HG02981 (cell line): ENCODE measurements at regions not wholly inside any gene's neighbourhood (a gene's known extent, or its start where the extent isn't known, plus 50 kb on each side); places are given as distances from the start of the nearest gene placed in this dataset.
A peak's percentile ranks its signal among the peaks of the same experiment; 100 is the strongest.
"Not testable (repeated sequence)": the region's sequence is repeated elsewhere in the genome, so short reads cannot be mapped to it uniquely, and the experiment has no call there.

Experiments used
- ATAC-seq: cut with Tn5 transposase; IDR thresholded peaks from one replicate; pipeline ENCODE4 v1.9.1; 2021; ENCODE audit warnings: mild to moderate bottlenecking, moderate library complexity; ENCODE audit not compliant: unreplicated experiment

GRCh38 chr4:111228874-111229273 is 606.0 kb upstream of the PITX2 start:
- no peak for ATAC-seq

- no peak for ATAC-seq
Measured at GRCh38 chr4:111230265-111230664, 607.4 kb upstream of the PITX2 start.

- ATAC-seq, result no peak
Measured at GRCh38 chr4:111231281-111231680, 608.4 kb upstream of the PITX2 start.

GRCh38 chr4:111234939-111235338 is 612.1 kb upstream of the PITX2 start:
- ATAC-seq, result no peak

- ATAC-seq, result no peak
Measured at GRCh38 chr4:111263836-111264235, 641.0 kb upstream of the PITX2 start.

GRCh38 chr4:111266937-111267336 is 644.1 kb upstream of the PITX2 start:
- ATAC-seq, result no peak

GRCh38 chr4:111267786-111268185 is 644.9 kb upstream of the PITX2 start:
- no peak for ATAC-seq

- ATAC-seq, result peak; percentile 72
Measured at GRCh38 chr4:111268769-111269414, 646.0 kb upstream of the PITX2 start.

- ATAC-seq, result no peak
Measured at GRCh38 chr4:111269439-111269838, 646.6 kb upstream of the PITX2 start.

- no peak for ATAC-seq
Measured at GRCh38 chr4:111274060-111274459, 651.2 kb upstream of the PITX2 start.

- no peak for ATAC-seq
Measured at GRCh38 chr4:111274486-111274885, 651.6 kb upstream of the PITX2 start.

- no peak for ATAC-seq
Measured at GRCh38 chr4:111281219-111281618, 658.3 kb upstream of the PITX2 start.

GRCh38 chr4:111282035-111282434 is 659.2 kb upstream of the PITX2 start:
- no peak for ATAC-seq

- peak; percentile 66 for ATAC-seq
Measured at GRCh38 chr4:111283066-111283677, 660.3 kb upstream of the PITX2 start.

GRCh38 chr4:111296466-111296865 is 673.6 kb upstream of the PITX2 start:
- ATAC-seq, result no peak

- ATAC-seq, result no peak
Measured at GRCh38 chr4:111303806-111304205, 680.9 kb upstream of the PITX2 start.

GRCh38 chr4:111323496-111323895 is 700.6 kb upstream of the PITX2 start:
- no peak for ATAC-seq

- ATAC-seq, result no peak
Measured at GRCh38 chr4:111323916-111324315, 701.0 kb upstream of the PITX2 start.

GRCh38 chr4:111326450-111326849 is 703.6 kb upstream of the PITX2 start:
- ATAC-seq, result no peak

- no peak for ATAC-seq
Measured at GRCh38 chr4:111330786-111331185, 707.9 kb upstream of the PITX2 start.

- no peak for ATAC-seq
Measured at GRCh38 chr4:111334361-111334760, 711.5 kb upstream of the PITX2 start.

GRCh38 chr4:111337186-111337876 is 714.5 kb upstream of the PITX2 start:
- not testable (repeated sequence) for ATAC-seq
